GM12878 (cell line): ENCODE measurements at regions not wholly inside any gene's neighbourhood (a gene's known extent, or its start where the extent isn't known, plus 50 kb on each side); places are given as distances from the start of the nearest gene placed in this dataset.
"Not testable (repeated sequence)": the region's sequence is repeated elsewhere in the genome, so short reads cannot be mapped to it uniquely, and the experiment has no call there.

Experiments used
- ATAC-seq: fragments of 200-7000 bp; cut with Tn5 transposase; 3 replicates; pipeline ENCODE4 v1.9.1; 2020; ENCODE audit warnings: mild to moderate bottlenecking, moderate library complexity
- BruUV-seq: library from RNA; stranded (reverse); fragments of 400-500 nt; replicated peaks from 2 replicates; lab custom pipeline; 2021; lab: Mats Ljungman, UMichigan
- CTCF ChIA-PET: fragments of 300-600 bp; sonication (Branson Sonifier 250); formaldehyde crosslinking; extraction: SDS; loops from one replicate; lab custom pipeline; 2021; ENCODE audit warnings: inconsistent platforms; lab: Yijun Ruan, JAX
- POLR2A ChIA-PET: fragments of 350-600 bp; formaldehyde crosslinking; extraction: SDS; loops from one replicate; lab custom pipeline; 2021; ENCODE audit warnings: inconsistent platforms; lab: Charles Lee
- RAD21 ChIA-PET: fragments of 300-600 bp; sonication (Branson Sonifier 250); formaldehyde crosslinking; loops from one replicate; lab custom pipeline; 2023; ENCODE audit warnings: antibody characterized with exemption; ENCODE audit not compliant: unreplicated experiment; lab: Charles Lee
- SMC1A ChIA-PET: fragments of 300-600 bp; sonication (Branson Sonifier 250); formaldehyde crosslinking; loops from one replicate; lab custom pipeline; 2023; ENCODE audit not compliant: unreplicated experiment, uncharacterized antibody; lab: Charles Lee
- DNase-seq: peaks from one replicate; pipeline ENCODE4 v3.0.0-alpha.2; 2011; ENCODE audit warnings: low read depth, low spot score
- FAIRE-seq: peaks from 3 replicates; lab custom pipeline; 2011; peaks lifted over from hg19 to GRCh38; lab: Jason Lieb, UNC
- H2AFZ ChIP-seq: 2 replicates; pipeline ENCODE4 v1.6.0; 2011; ENCODE audit warnings: low read depth, low read length, control low read depth; ENCODE audit not compliant: control insufficient read depth
- H3K27ac ChIP-seq: 2 replicates; pipeline ENCODE4 v1.5.1; 2011; ENCODE audit warnings: control low read depth; ENCODE audit not compliant: control insufficient read depth, insufficient read depth
- H3K27me3 ChIP-seq, 2 experiments: replicated peaks in 1 of 2; 2 replicates each; pipeline versions ENCODE4 v1.6.0 to v1.6.1; 2011; ENCODE audit warnings: low read length in 1 of 2; ENCODE audit not compliant: control insufficient read depth in 2 of 2, insufficient read depth in 2 of 2
- H3K36me3 ChIP-seq, 2 experiments: 2 replicates each; pipeline ENCODE4 v1.5.1; 2011; ENCODE audit warnings: low read length in 1 of 2; ENCODE audit not compliant: control insufficient read depth in 2 of 2, insufficient read depth in 2 of 2
- H3K4me1 ChIP-seq: 2 replicates; pipeline ENCODE4 v1.6.1; 2011; ENCODE audit warnings: mild to moderate bottlenecking, low read length, moderate library complexity, mixed read lengths; ENCODE audit not compliant: control insufficient read depth, insufficient read depth
- H3K4me2 ChIP-seq: 2 replicates; pipeline ENCODE4 v1.6.0; 2011; ENCODE audit warnings: control low read depth; ENCODE audit not compliant: control insufficient read depth, insufficient read depth
- H3K4me3 ChIP-seq: fragments of 200-600 bp; sonication (generic); 2 replicates; pipeline ENCODE4 v1.5.1; 2016
- H3K79me2 ChIP-seq: 2 replicates; pipeline ENCODE4 v1.6.0; 2011; ENCODE audit warnings: low read length; ENCODE audit not compliant: control insufficient read depth, insufficient read depth
- H3K9ac ChIP-seq: 2 replicates; pipeline ENCODE4 v1.8.0; 2011; ENCODE audit warnings: low read length, control low read depth, mixed read lengths; ENCODE audit not compliant: control insufficient read depth, insufficient read depth
- H3K9me3 ChIP-seq: replicated peaks from 3 replicates; pipeline ENCODE4 v1.5.1; 2011; ENCODE audit warnings: mild to moderate bottlenecking, low read length; ENCODE audit not compliant: control insufficient read depth, insufficient read depth
- H4K20me1 ChIP-seq: 2 replicates; pipeline ENCODE4 v1.6.0; 2011; ENCODE audit not compliant: control insufficient read depth, insufficient read depth
- ATF7 ChIP-seq: fragments of 450-650 bp; IDR thresholded peaks from 2 replicates; pipeline ENCODE4 v1.6.1; 2016; ENCODE audit warnings: low read depth, mild to moderate bottlenecking
- CREM ChIP-seq: IDR thresholded peaks from 2 replicates; pipeline ENCODE4 v1.6.1; 2014; ENCODE audit warnings: antibody characterized with exemption, low read depth
- EED ChIP-seq: sonication (generic); IDR thresholded peaks from 2 replicates; pipeline ENCODE4 v1.6.1; 2016; ENCODE audit warnings: antibody characterized with exemption, low read depth
- IKZF2 ChIP-seq, 2 experiments: fragments of 450-650 bp; IDR thresholded peaks; 2 replicates each; pipeline ENCODE4 v1.6.1; 2017; ENCODE audit warnings: mild to moderate bottlenecking in 2 of 2, moderate library complexity in 2 of 2
- JUND ChIP-seq: IDR thresholded peaks from 2 replicates; pipeline ENCODE4 v1.6.1; 2012; ENCODE audit warnings: low read depth, mild to moderate bottlenecking, low read length, improper control_type of control experiment, moderate library complexity
- MEF2A ChIP-seq: IDR thresholded peaks from 2 replicates; pipeline ENCODE4 v1.6.1; 2011; ENCODE audit warnings: low read depth, mild to moderate bottlenecking, low read length, moderate library complexity; ENCODE audit not compliant: insufficient read depth
- MTA2 ChIP-seq: fragments of 450-650 bp; IDR thresholded peaks from 2 replicates; pipeline ENCODE4 v1.6.1; 2016; ENCODE audit warnings: low read depth, mild to moderate bottlenecking, moderate library complexity
- NFIC ChIP-seq: IDR thresholded peaks from 2 replicates; pipeline ENCODE4 v1.6.1; 2012; ENCODE audit warnings: low read depth, mild to moderate bottlenecking, inconsistent platforms, low read length, moderate library complexity
- RELB ChIP-seq: fragments of 450-650 bp; IDR thresholded peaks from 2 replicates; pipeline ENCODE4 v1.6.1; 2017; ENCODE audit warnings: low read depth, mild to moderate bottlenecking, moderate library complexity
- RUNX3 ChIP-seq: IDR thresholded peaks from 2 replicates; pipeline ENCODE4 v1.6.1; 2012; ENCODE audit warnings: low read length, inconsistent platforms
- SPI1 ChIP-seq: IDR thresholded peaks from 2 replicates; pipeline ENCODE4 v1.6.1; 2011; ENCODE audit warnings: low read depth, mild to moderate bottlenecking, low read length, moderate library complexity, borderline replicate concordance; ENCODE audit not compliant: insufficient read depth
- WGBS: methylation state at CpG from one replicate; pipeline ENCODE4 v1.1.6; 2016; ENCODE audit warnings: low lambda C conversion rate; ENCODE audit not compliant: insufficient replicate concordance, insufficient coverage; ENCODE audit errors: missing lambda C conversion rate; 5-methylcytosine and 5-hydroxymethylcytosine counted together
- in situ Hi-C: fragments of 300-500 bp; cut with MboI; formaldehyde crosslinking; loops from 9 replicates; pipeline ENCODE4 v1.14.3; 2018; ENCODE audit warnings: mixed read lengths
- intact Hi-C: fragments of 100-400 bp; cut with micrococcal nuclease; formaldehyde crosslinking; loops from one replicate; pipeline ENCODE4 v1.14.2; 2022; ENCODE audit not compliant: unreplicated experiment

- RAD21 ChIA-PET, H3K9ac ChIP-seq: not testable (repeated sequence)
- TF ChIP-seq MEF2A (0 out of 2 replicates have a peak, but pooled peaks have one; percentile 14), RUNX3 (peak; percentile 65), EED (peak; percentile 64), RELB (0 out of 2 replicates have a peak, but pooled peaks have one; percentile 31), JUND (0 out of 2 replicates have a peak, but pooled peaks have one; percentile 13), CREM (peak; percentile 47; the same call in 1 of the 2 replicates), NFIC (peak; percentile 45), IKZF2 (IDR thresholded peaks at IDR 0.05) (peak; percentile 60 to 64; a peak in 3 of 4 replicates), ATF7 (0 out of 2 replicates have a peak, but pooled peaks have one; percentile 18), MTA2 (peak; percentile 51), SPI1 (peak; percentile 59; the same call in 1 of the 2 replicates)
- TF ChIP-seq, all 136 proteins: peak for 11; not testable (repeated sequence) for 125
- in situ Hi-C loops, H4K20me1 ChIP-seq, H2AFZ ChIP-seq, CTCF ChIA-PET, H3K27me3 ChIP-seq, H3K79me2 ChIP-seq, H3K36me3 ChIP-seq, H3K27ac ChIP-seq, intact Hi-C loops, H3K9me3 ChIP-seq, BruUV-seq, POLR2A ChIA-PET, H3K4me1 ChIP-seq, H3K4me3 ChIP-seq: not testable (repeated sequence)
- FAIRE-seq = peak; percentile 93
- H3K4me2 ChIP-seq = peak overlapping the region; percentile 66
- WGBS = 1% methylated on average over 5 of the region's 5 CpGs
- SMC1A ChIA-PET = interaction anchor here (1.0 kb wide), 1 partner anchor 150 kb away, joined by 3 read pairs; no protein-coding TSS in a partner anchor
- ATAC-seq = peak; percentile 100
- DNase-seq = peak; percentile 41
Measured at GRCh38 chr18:12200186-12200585, 54.0 kb upstream of the CIDEA start.
